IMR-90 (cell line): ENCODE measurements at regions not wholly inside any gene's neighbourhood (a gene's known extent, or its start where the extent isn't known, plus 50 kb on each side); places are given as distances from the start of the nearest gene placed in this dataset.
A peak's percentile ranks its signal among the peaks of the same experiment; 100 is the strongest.

ENCODE experiments used
- ATAC-seq: fragments of 200-7000 bp; cut with Tn5 transposase; 2 replicates; pipeline ENCODE4 v1.9.1; 2020; ENCODE audit warnings: low read depth, mild to moderate bottlenecking, moderate library complexity
- BruUV-seq: library from RNA; stranded (reverse); fragments of 400-500 nt; replicated peaks from 2 replicates; lab custom pipeline; 2021; lab: Mats Ljungman, UMichigan
- CTCF ChIA-PET: fragments of 300-600 bp; formaldehyde crosslinking; extraction: SDS; loops from one replicate; lab custom pipeline; 2021; ENCODE audit warnings: antibody characterized with exemption; lab: Yijun Ruan, JAX
- POLR2A ChIA-PET: fragments of 300-600 bp; sonication (Branson Sonifier 250); formaldehyde crosslinking; loops from one replicate; lab custom pipeline; 2022; ENCODE audit warnings: antibody characterized with exemption; ENCODE audit not compliant: unreplicated experiment; lab: Charles Lee
- DNase-seq: peaks from one replicate; pipeline ENCODE4 v3.0.0; 2013
- H2AFZ ChIP-seq: replicated peaks from 2 replicates; pipeline ENCODE3; 2013; ENCODE audit warnings: low read length, mild to moderate bottlenecking; ENCODE audit not compliant: poor library complexity
- H2AK5ac ChIP-seq: 2 replicates; pipeline ENCODE4 v1.6.1; 2013; ENCODE audit warnings: low read depth, low read length, inconsistent platforms
- H2AK9ac ChIP-seq: replicated peaks from 2 replicates; pipeline ENCODE3; 2013; ENCODE audit warnings: mild to moderate bottlenecking, low read depth, low read length, moderate library complexity; ENCODE audit not compliant: poor library complexity
- H2BK120ac ChIP-seq: 2 replicates; pipeline ENCODE4 v1.6.1; 2013; ENCODE audit warnings: low read depth, low read length, inconsistent platforms
- H2BK15ac ChIP-seq: 3 replicates; pipeline ENCODE4 v1.6.1; 2013; ENCODE audit warnings: low read depth, low read length, inconsistent platforms
- H2BK20ac ChIP-seq: 2 replicates; pipeline ENCODE4 v1.6.1; 2013; ENCODE audit warnings: low read depth, mild to moderate bottlenecking, inconsistent platforms, low read length, moderate library complexity
- H2BK5ac ChIP-seq: 2 replicates; pipeline ENCODE4 v1.6.1; 2013; ENCODE audit warnings: mild to moderate bottlenecking, low read depth, low read length, inconsistent platforms; ENCODE audit not compliant: poor library complexity, severe bottlenecking
- H3K14ac ChIP-seq: replicated peaks from 2 replicates; pipeline ENCODE4 v1.6.1; 2013; ENCODE audit warnings: low read depth, low read length, inconsistent platforms
- H3K18ac ChIP-seq: 2 replicates; pipeline ENCODE4 v1.6.1; 2013; ENCODE audit warnings: low read depth, low read length, control low read depth
- H3K23ac ChIP-seq: 2 replicates; pipeline ENCODE4 v1.6.1; 2013; ENCODE audit warnings: low read depth, low read length, inconsistent platforms
- H3K27ac ChIP-seq: 2 replicates; pipeline ENCODE4 v1.5.1; 2013; ENCODE audit warnings: mild to moderate bottlenecking, control low read depth, low read length; ENCODE audit not compliant: insufficient read depth
- H3K27me3 ChIP-seq: 2 replicates; pipeline ENCODE4 v1.6.1; 2013; ENCODE audit warnings: low read length; ENCODE audit not compliant: control insufficient read depth, insufficient read depth
- H3K36me3 ChIP-seq: 2 replicates; pipeline ENCODE4 v1.6.1; 2013; ENCODE audit warnings: low read length, mixed read lengths; ENCODE audit not compliant: control insufficient read depth, insufficient read depth
- H3K4ac ChIP-seq: 2 replicates; pipeline ENCODE4 v1.6.1; 2013; ENCODE audit warnings: low read depth, low read length, inconsistent platforms
- H3K4me1 ChIP-seq: 2 replicates; pipeline ENCODE4 v1.6.1; 2013; ENCODE audit warnings: low read length, mixed read lengths; ENCODE audit not compliant: control insufficient read depth, insufficient read depth
- H3K4me2 ChIP-seq: 2 replicates; pipeline ENCODE4 v1.6.1; 2013; ENCODE audit warnings: low read depth, mild to moderate bottlenecking, control low read depth, low read length, moderate library complexity
- H3K4me3 ChIP-seq: 2 replicates; pipeline ENCODE4 v1.5.1; 2013; ENCODE audit warnings: low read depth, mild to moderate bottlenecking, control low read depth, low read length, moderate library complexity; ENCODE audit not compliant: insufficient read depth
- H3K56ac ChIP-seq: 2 replicates; pipeline ENCODE4 v1.6.1; 2013; ENCODE audit warnings: low read length, inconsistent platforms; ENCODE audit not compliant: insufficient read depth; ENCODE audit errors: extremely low read depth
- H3K79me1 ChIP-seq, 2 experiments: 2 replicates each; pipeline ENCODE4 v1.6.1; 2013; ENCODE audit warnings: low read length in 2 of 2, inconsistent platforms in 1 of 2, low read depth in 1 of 2
- H3K9ac ChIP-seq: 2 replicates; pipeline ENCODE4 v1.6.1; 2013; ENCODE audit warnings: low read depth, low read length, control low read depth
- H3K9me1 ChIP-seq: 2 replicates; pipeline ENCODE4 v1.6.1; 2013; ENCODE audit warnings: low read length, inconsistent platforms; ENCODE audit not compliant: insufficient read depth
- H3K9me3 ChIP-seq: 2 replicates; pipeline ENCODE4 v1.6.1; 2013; ENCODE audit warnings: low read length; ENCODE audit not compliant: control insufficient read depth, insufficient read depth
- H4K20me1 ChIP-seq: 2 replicates; pipeline ENCODE4 v1.6.1; 2013; ENCODE audit warnings: low read length, inconsistent platforms; ENCODE audit not compliant: insufficient read depth
- H4K5ac ChIP-seq: 2 replicates; pipeline ENCODE4 v1.6.1; 2013; ENCODE audit warnings: mild to moderate bottlenecking, low read depth, low read length, control low read depth
- H4K8ac ChIP-seq, 2 experiments: 2 replicates each; pipeline ENCODE4 v1.6.1; 2013; ENCODE audit warnings: low read depth in 2 of 2, low read length in 2 of 2, control low read depth in 1 of 2, inconsistent platforms in 1 of 2
- H4K91ac ChIP-seq: 2 replicates; pipeline ENCODE4 v1.6.1; 2013; ENCODE audit warnings: low read depth, low read length, inconsistent platforms; ENCODE audit not compliant: insufficient read depth
- CHD1 ChIP-seq: IDR thresholded peaks from 2 replicates; pipeline ENCODE4 v1.6.1; 2012; ENCODE audit warnings: low read depth, low read length, improper control_type of control experiment
- MAFK ChIP-seq: IDR thresholded peaks from 2 replicates; pipeline ENCODE4 v1.6.1; 2012; ENCODE audit warnings: low read depth, low read length, improper control_type of control experiment
- RFX5 ChIP-seq: IDR thresholded peaks from 2 replicates; pipeline ENCODE4 v1.8.0; 2012; ENCODE audit warnings: low read depth, mild to moderate bottlenecking, low read length, moderate library complexity
- WGBS, 2 experiments: methylation state at CpG; one replicate each; pipeline versions ENCODE4 v1.1.5 to v1.1.7; 2013; ENCODE audit warnings: missing lambda C conversion rate in 2 of 2; ENCODE audit not compliant: insufficient read length in 1 of 2; ENCODE audit errors: extremely low coverage in 2 of 2; 5-methylcytosine and 5-hydroxymethylcytosine counted together
- dilution Hi-C: fragments of 300-500 bp; cut with HindIII; formaldehyde crosslinking; loops from one replicate; pipeline ENCODE4 v1.14.3; 2018; ENCODE audit warnings: low sequenced_read_pairs; ENCODE audit not compliant: unreplicated experiment
- in situ Hi-C: fragments of 300-500 bp; cut with MboI; formaldehyde crosslinking; loops from 3 replicates; pipeline ENCODE4 v1.14.3; 2019; ENCODE audit warnings: low sequenced_read_pairs, inconsistent platforms, mixed read lengths
- intact Hi-C: fragments of 100-400 bp; cut with micrococcal nuclease; formaldehyde crosslinking; loops from 2 replicates; pipeline ENCODE4 v1.10.0; 2022

DNA sequence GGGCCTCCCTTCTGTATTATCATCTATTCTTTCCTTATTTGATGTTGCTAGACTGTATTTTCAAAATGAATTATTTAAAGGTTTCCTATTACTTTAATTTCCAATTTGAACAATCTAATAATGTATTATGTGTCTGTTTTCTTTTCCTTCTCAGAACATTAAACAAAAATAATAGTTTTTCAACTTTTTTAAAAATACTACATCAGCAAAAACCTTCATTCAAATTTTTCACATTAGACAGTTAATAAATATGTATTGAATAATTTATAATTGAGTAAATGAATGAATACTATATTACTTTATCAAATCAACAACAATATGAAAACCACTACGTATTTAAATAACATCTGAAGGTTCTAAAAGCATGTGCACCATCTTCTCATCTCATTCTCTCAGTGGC lies 644.1 kb upstream of the SEMA3D start:
- no peak overlapping the region for H4K5ac ChIP-seq
- CTCF ChIA-PET, result interaction anchor here (1.5 kb wide), 1 partner anchor 20 kb away, joined by 5 read pairs; no protein-coding TSS in a partner anchor
- in situ Hi-C loops (loop anchor here (25.0 kb wide), 1 partner anchor 1919 kb away; no protein-coding TSS in a partner anchor), dilution Hi-C loops (no loop called here), intact Hi-C loops (loop anchor here (1.0 to 10.0 kb wide), 3 partner anchors 254 to 645 kb away; no protein-coding TSS in a partner anchor)
- H4K91ac ChIP-seq, result no peak overlapping the region
- no peak overlapping the region for H2BK20ac ChIP-seq
- H3K9me3 ChIP-seq, result no peaks in the 10 kb centered on the region
- no peak overlapping the region for H2AFZ ChIP-seq
- no peak overlapping the region for H3K18ac ChIP-seq
- POLR2A ChIA-PET, result no interaction called here
- H3K4me3 ChIP-seq, result no peak overlapping the region
- H4K20me1 ChIP-seq, result no peaks in the 10 kb centered on the region
- no peak overlapping the region for H3K56ac ChIP-seq
- BruUV-seq, result no TSS peak
- H3K4ac ChIP-seq, result no peak overlapping the region
- no peaks in the 10 kb centered on the region for H3K4me1 ChIP-seq
- no peak overlapping the region for H3K14ac ChIP-seq
- TF ChIP-seq MAFK (peak; percentile 72), RFX5 (no peak), CHD1 (no peak)
- no peaks in the 10 kb centered on the region for H3K36me3 ChIP-seq
- no peak overlapping the region for H2BK5ac ChIP-seq
- no peak overlapping the region for H2AK9ac ChIP-seq
- H2AK5ac ChIP-seq, result no peak overlapping the region
- no peak overlapping the region for H3K27ac ChIP-seq
- no peak overlapping the region for H3K23ac ChIP-seq
- no peaks in the 10 kb centered on the region for H3K27me3 ChIP-seq
- H3K79me1 ChIP-seq, result no peaks in the 10 kb centered on the region
- DNase-seq (no peak), ATAC-seq (no peak)
- no CpG with 5 or more reads among the region's 1 CpG for WGBS, 2 experiments
- no peak overlapping the region for H3K4me2 ChIP-seq
- H3K9ac ChIP-seq, result no peak overlapping the region
- H2BK15ac ChIP-seq, result no peak overlapping the region
- no peaks in the 10 kb centered on the region for H3K9me1 ChIP-seq
- no peak overlapping the region for H4K8ac ChIP-seq
- no peak overlapping the region for H2BK120ac ChIP-seq
